Central memory CD8-positive, alpha-beta T cell (primary cell): ENCODE measurements at regions not wholly inside any gene's neighbourhood (a gene's known extent, or its start where the extent isn't known, plus 50 kb on each side); places are given as distances from the start of the nearest gene placed in this dataset.

Source experiments
- ATAC-seq: fragments of 150-1000 bp; cut with Tn5 transposase; replicated peaks from 2 replicates; pipeline ENCODE4 v1.10.0; 2022; ENCODE audit warnings: mild to moderate bottlenecking, moderate FRiP score, moderate number of reproducible peaks; ENCODE audit not compliant: poor library complexity, severe bottlenecking; ENCODE audit errors: extremely low read depth
- DNase-seq, 2 donors: peaks; one replicate each; pipeline ENCODE4 v3.0.0; 2021; ENCODE audit warnings: low spot score in 2 of 2
- H3K27ac Mint-ChIP-seq: one replicate; pipeline ENCODE4 v1.8.0; 2022; ENCODE audit warnings: low read depth, mild to moderate bottlenecking, moderate library complexity, mixed read lengths
- H3K27me3 Mint-ChIP-seq: one replicate; pipeline ENCODE4 v1.8.0; 2022; ENCODE audit warnings: mixed read lengths
- H3K36me3 Mint-ChIP-seq: one replicate; pipeline ENCODE4 v1.8.0; 2022; ENCODE audit warnings: mild to moderate bottlenecking, moderate library complexity, mixed read lengths; ENCODE audit not compliant: insufficient read depth
- H3K4me1 Mint-ChIP-seq: one replicate; pipeline ENCODE4 v1.8.0; 2022; ENCODE audit warnings: mixed read lengths
- H3K4me3 Mint-ChIP-seq: one replicate; pipeline ENCODE4 v1.8.0; 2022; ENCODE audit warnings: mild to moderate bottlenecking, moderate library complexity, mixed read lengths
- H3K9me3 Mint-ChIP-seq: one replicate; pipeline ENCODE4 v1.8.0; 2022; ENCODE audit warnings: mixed read lengths

DNA sequence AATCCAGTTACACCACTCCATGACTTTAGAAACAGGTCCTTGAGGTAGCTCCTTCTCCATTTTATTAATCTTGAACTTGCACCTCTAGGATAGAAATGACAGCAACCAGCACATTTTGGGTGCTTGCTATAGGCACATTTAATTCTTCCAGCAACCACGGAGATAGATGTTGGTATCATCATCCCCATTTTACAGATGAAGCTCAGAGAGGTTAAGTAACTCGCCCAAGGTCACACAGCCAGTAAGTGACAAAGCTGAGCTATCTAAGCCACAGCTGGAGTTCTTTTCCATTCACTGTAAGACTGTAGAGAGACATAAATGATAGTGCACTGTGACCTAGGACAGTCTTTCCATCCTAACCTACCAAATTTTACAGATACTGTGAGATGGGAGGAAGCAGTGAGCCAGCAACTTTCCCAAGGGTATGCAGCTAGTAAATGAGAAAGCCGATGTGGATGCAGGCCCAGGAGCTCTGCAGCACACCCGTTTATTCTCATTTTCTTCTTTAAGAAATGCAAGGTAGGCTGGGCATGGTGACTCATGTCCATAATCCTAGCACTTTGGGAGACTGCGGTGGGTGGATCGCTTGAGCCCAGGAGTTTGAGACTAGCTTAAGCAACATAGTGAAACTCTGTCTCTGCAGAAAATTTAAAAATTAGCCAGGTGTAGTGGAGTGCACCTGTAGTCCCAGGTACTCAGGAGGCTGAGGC lies 103.2 kb downstream of the TBX5 start:
- ATAC-seq (no peak), DNase-seq (no peak)
- Mint-ChIP-seq H3K9me3 (peaks cover 11% of the 10 kb centered on the region), H3K4me3 (no peak overlapping the region), H3K36me3 (no peaks in the 10 kb centered on the region), H3K27ac (no peak overlapping the region), H3K4me1 (no peaks in the 10 kb centered on the region), H3K27me3 (peaks cover 16% of the 10 kb centered on the region)

DNA sequence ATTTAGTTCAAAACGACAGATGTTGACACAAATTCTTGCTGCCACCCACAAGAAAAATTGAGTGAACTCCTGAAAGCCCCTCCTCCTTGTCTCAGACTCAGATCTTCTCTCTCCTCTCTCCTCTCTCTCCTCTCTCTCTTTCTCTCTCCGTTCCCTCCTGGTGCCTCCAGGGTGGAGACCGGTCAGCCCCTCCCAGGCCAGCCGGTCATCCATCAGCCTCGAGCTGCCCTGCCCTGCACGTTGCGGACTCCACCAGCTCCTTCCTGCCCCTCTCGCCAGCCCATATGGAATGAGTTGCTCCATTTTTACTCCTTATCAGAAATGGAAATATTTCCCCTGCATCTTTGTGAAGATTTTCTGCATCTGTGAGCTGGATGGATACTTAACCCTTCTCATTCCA lies 103.8 kb downstream of the TBX5 start:
- no peak for ATAC-seq
- H3K9me3 Mint-ChIP-seq: peaks cover 11% of the 10 kb centered on the region
- no peak for DNase-seq

DNA sequence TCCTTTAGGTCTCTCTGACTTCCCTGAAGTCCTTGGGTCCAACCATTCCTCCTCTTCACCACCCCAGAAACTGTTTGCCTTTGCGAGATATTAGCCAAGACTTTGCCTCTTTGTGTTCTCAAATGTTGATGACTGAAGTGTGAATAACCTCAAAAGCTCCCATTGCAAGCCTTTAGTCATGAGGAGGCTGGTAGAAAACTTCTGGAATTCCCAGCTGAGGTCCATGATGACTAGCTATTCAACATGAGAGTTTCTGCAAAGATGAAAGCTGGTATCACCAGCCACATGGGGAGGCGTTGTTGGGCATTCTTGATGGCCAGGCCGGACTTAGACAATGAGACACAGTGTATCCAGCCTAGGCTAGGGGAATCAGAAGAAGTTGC lies 111.7 kb downstream of the TBX5 start:
- Mint-ChIP-seq H3K36me3 (no peaks in the 10 kb centered on the region), H3K27ac (no peak overlapping the region), H3K27me3 (peaks cover 9% of the 10 kb centered on the region), H3K4me1 (no peaks in the 10 kb centered on the region), H3K4me3 (no peak overlapping the region), H3K9me3 (peaks cover 5% of the 10 kb centered on the region)
- no peak for ATAC-seq
- no peak for DNase-seq

More for the DNA sequence above, 103.8 kb downstream of the TBX5 start:
- Mint-ChIP-seq H3K36me3 (no peaks in the 10 kb centered on the region), H3K4me3 (no peak overlapping the region), H3K27ac (no peak overlapping the region), H3K27me3 (peaks cover 16% of the 10 kb centered on the region), H3K4me1 (no peaks in the 10 kb centered on the region)

DNA sequence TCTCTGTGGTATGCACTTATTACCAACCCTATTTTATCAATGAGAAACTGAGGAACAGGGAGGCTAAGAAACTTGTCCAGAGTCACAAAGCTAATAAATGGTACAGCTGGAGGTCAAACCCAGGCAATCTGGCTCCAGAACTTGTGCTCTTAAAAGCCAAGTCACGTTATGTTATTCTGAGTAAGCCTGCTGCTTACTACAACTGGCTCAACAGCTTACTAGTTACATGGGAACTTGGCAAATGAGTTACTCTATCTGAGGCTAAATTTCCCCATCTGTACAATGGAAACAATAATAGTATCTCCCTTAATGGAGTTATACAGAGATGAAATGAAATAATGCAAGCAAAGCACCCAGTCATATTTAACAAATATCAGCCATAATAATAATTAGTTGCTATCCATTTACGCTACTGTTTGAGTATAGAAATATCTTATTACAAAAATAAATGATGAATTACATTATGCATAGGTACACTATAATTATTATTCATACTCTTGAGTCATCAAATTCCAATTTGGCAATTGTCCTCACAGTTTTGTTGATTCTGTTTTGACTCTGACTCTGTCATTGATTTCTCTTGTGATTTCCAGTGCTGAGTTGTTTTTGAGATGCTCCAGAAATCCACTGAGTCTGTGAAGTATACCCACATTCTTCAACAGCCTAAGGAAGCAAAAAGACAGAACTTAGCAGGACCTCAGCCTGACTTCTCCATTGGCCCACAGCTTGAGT lies 112.2 kb downstream of the TBX5 start:
- H3K27ac Mint-ChIP-seq: no peak overlapping the region
- H3K36me3 Mint-ChIP-seq: no peaks in the 10 kb centered on the region
- peaks cover 5% of the 10 kb centered on the region for H3K9me3 Mint-ChIP-seq
- H3K4me1 Mint-ChIP-seq: no peaks in the 10 kb centered on the region
- no peak overlapping the region for H3K4me3 Mint-ChIP-seq
- peaks cover 9% of the 10 kb centered on the region for H3K27me3 Mint-ChIP-seq
- no peak for DNase-seq
- ATAC-seq: no peak

DNA sequence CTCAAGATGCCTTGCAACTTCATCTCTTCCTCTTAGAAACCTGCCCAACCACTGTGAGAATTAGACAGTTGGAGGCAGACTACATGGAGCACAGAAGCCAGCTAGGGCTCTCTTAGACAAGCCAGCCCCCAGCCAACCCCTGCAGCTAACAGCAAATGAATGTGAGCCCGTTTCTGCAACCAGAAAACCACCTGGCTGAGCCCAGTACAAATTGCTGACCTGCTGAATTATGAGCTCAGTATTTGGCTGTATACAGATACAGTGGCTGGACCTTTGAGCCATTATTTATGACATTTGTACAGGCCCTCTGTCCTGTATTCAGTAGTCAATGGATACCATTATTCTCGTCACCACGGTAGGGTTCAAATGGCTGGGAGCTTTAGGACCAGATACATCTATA lies 112.9 kb downstream of the TBX5 start:
- H3K9me3 Mint-ChIP-seq: peaks cover 5% of the 10 kb centered on the region
- no peaks in the 10 kb centered on the region for H3K4me1 Mint-ChIP-seq
- no peak for DNase-seq
- no peak overlapping the region for H3K4me3 Mint-ChIP-seq
- no peak overlapping the region for H3K27ac Mint-ChIP-seq
- H3K36me3 Mint-ChIP-seq: no peaks in the 10 kb centered on the region
- peaks cover 9% of the 10 kb centered on the region for H3K27me3 Mint-ChIP-seq
- ATAC-seq: no peak

DNA sequence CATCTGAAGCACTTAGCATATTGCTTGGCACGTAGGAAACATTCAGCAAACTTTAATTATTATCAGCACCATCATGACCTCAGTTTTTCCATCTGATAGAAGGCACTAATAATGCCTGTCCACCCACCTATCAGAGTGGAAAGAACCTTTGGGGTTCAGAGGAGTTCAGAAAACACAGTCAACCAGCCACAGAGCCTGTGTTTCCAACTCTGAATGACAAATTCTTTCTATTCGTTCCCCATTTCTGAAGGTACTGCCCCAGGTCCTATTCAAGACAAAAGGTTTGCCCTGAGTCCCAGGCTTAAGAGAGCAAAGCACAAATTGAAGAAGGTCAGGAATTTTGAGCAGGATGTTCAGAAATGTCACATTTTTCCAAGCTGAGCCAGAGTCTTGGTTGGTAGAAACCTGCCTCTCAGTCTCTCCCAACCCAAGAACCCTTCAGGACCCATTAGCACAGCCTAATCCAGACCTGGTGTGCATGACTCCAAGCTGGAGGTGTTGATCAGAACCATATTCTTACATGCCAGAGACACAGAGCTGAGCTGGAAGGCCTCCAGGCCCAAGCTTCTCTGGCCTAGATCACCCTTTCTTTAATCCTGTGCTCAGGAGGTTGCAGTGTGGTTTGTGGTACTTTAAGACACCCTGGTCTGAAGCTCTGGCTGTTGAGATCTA lies 114.4 kb downstream of the TBX5 start:
- H3K4me1 Mint-ChIP-seq: no peaks in the 10 kb centered on the region
- H3K9me3 Mint-ChIP-seq: peaks cover 5% of the 10 kb centered on the region
- no peak for ATAC-seq
- DNase-seq: no peak
- H3K27ac Mint-ChIP-seq: no peak overlapping the region
- H3K36me3 Mint-ChIP-seq: no peaks in the 10 kb centered on the region
- peaks cover 9% of the 10 kb centered on the region for H3K27me3 Mint-ChIP-seq
- no peak overlapping the region for H3K4me3 Mint-ChIP-seq

DNA sequence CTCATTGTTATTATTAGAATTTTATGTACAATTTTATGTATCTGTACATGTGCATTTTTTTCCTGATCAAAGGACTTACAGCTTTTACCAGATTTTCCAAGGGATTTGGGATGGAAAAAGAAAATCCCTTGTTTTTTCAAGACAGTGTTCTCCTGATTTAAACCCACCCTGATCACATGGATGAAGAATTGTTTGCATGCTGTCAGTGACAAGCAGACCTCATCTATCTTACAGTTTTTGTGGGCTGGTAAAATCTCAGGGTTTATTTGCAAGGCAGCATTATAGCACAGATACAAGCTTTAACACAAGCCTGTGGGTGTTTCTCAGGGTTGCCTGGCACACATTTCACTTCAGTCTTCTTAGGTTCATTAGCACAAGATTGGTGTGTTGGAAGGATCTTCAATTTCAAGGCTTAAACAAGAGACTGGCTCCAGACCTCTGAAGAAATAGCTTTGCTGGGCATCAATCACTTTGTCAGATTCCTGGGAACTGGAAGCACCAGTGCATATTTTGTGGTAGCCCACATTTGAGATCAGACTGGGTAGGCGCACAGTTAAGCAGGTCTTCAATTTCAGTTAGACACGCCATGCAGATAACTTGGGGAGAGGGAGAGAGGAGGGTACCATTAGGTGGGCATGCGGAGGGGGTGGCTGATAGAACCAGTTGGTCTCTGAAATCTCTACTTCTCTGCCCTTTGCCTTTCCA lies 118.0 kb downstream of the TBX5 start:
- H3K27me3 Mint-ChIP-seq: peaks cover under 1% of the 10 kb centered on the region
- H3K9me3 Mint-ChIP-seq: no peaks in the 10 kb centered on the region
- ATAC-seq: no peak
- no peaks in the 10 kb centered on the region for H3K4me1 Mint-ChIP-seq
- H3K36me3 Mint-ChIP-seq: no peaks in the 10 kb centered on the region
- H3K27ac Mint-ChIP-seq: no peak overlapping the region
- H3K4me3 Mint-ChIP-seq: no peak overlapping the region
- no peak for DNase-seq

DNA sequence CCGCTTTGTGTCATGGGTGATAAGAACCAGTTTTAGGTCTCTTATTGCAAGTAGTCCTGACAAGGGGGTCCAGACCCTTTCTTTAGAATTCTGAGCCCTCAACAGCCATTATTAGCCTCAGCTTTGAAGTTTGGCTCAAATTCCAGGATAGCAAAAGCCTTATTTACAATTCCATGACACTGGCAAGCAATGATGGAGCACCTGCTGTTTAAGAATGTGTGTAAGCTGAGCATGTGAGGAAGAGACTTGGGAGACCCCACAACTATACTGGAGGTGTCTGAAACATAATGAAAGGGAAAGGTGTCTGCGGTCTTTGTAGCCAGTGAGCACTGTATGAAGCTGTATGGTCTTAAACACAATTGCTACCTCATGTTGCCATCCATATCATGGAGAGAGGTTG lies 119.8 kb downstream of the TBX5 start:
- H3K4me3 Mint-ChIP-seq: no peak overlapping the region
- no peak for ATAC-seq
- DNase-seq: no peak
- H3K27me3 Mint-ChIP-seq: peaks cover 8% of the 10 kb centered on the region
- no peaks in the 10 kb centered on the region for H3K4me1 Mint-ChIP-seq
- no peaks in the 10 kb centered on the region for H3K36me3 Mint-ChIP-seq
- no peak overlapping the region for H3K27ac Mint-ChIP-seq
- H3K9me3 Mint-ChIP-seq: no peaks in the 10 kb centered on the region

DNA sequence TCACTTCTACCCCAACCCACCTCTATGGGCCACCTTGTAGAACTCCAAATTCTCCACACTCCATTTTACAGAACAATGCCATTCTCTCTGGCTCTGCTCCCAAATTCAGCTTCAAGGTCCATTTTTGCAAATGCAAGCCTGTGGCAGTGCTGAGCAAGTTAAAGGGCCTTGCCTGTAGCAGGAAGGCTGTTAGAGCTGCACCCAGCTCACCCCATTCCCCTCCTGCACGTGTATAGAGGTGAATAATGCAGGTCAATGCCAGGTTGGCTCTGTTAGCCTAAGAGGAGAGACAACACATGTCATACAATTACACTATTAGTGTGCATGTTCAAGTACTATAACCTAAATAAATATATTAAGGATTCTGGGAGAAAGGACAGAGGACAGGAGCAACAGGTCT lies 120.4 kb downstream of the TBX5 start:
- Mint-ChIP-seq H3K27ac (no peak overlapping the region), H3K4me3 (no peak overlapping the region)

DNA sequence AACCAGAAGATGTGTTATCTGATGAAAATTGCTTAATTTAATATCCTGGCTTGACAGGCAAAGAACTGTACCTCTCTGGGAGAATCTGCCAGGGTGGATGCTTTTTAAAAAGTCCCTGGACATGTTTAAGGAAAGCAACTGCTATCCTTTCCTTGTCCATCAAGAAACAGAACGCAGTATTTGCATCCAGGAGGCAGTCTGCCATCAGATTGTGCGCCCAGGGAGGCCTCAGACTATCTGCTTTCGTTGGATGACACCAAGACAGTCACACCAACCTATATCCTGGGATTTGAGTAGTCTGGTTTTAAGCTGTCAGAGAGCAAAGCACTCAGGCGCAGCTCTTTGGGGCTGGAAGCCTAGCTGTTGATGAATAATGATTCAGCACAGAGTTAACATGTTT lies 121.9 kb downstream of the TBX5 start:
- no peak overlapping the region for H3K27ac Mint-ChIP-seq
- ATAC-seq (no peak), DNase-seq (no peak)
- H3K4me1 Mint-ChIP-seq: no peaks in the 10 kb centered on the region
- no peaks in the 10 kb centered on the region for H3K9me3 Mint-ChIP-seq
- H3K27me3 Mint-ChIP-seq: peaks cover 8% of the 10 kb centered on the region
- no peak overlapping the region for H3K4me3 Mint-ChIP-seq
- no peaks in the 10 kb centered on the region for H3K36me3 Mint-ChIP-seq

More for the DNA sequence above, 120.4 kb downstream of the TBX5 start:
- H3K4me1 Mint-ChIP-seq: no peaks in the 10 kb centered on the region
- H3K36me3 Mint-ChIP-seq: no peaks in the 10 kb centered on the region
- ATAC-seq (no peak), DNase-seq (no peak)
- no peaks in the 10 kb centered on the region for H3K9me3 Mint-ChIP-seq
- H3K27me3 Mint-ChIP-seq: peaks cover 8% of the 10 kb centered on the region

DNA sequence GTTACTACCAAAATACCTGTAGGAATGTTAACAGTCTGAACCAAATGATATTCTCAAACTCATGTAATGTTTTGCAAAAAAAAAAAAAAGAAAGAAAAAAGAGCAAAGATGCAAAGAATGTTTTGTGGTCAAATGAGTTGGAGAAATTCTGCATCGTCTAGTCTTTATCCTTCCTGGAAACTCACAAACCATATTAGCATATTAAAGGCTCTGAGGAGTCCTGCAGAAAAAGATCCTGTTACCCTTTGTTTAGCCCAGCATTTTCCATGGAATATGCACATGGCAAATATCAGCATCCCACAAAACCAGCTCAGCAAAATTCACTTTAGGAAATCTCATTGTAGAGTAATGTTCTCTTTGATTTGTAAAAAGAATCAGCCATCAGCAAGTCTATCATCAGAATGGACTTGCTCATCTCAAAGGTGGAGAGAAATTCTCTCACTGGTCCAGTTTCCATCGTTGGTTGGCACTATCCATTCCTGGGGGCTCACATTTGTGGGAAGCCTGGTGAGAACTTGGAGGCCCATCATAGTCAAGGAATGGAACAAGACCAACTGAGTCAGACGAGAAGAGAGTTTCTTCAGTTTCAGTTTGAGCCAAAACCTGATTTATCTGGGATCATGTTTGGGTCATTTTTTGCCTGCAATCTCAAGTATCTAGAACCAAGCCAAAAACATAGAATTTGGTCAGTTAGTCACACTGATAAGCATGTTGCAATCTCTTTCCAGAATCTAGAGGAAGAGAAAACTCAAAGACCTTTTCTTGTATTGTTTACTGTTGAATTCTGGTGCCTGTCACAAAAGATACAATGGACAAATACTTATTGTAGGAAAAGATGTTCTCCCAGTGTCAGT lies 129.8 kb downstream of the TBX5 start:
- no peak for DNase-seq
- H3K9me3 Mint-ChIP-seq: no peaks in the 10 kb centered on the region
- H3K4me1 Mint-ChIP-seq: no peaks in the 10 kb centered on the region
- no peak overlapping the region for H3K27ac Mint-ChIP-seq
- H3K27me3 Mint-ChIP-seq: peaks cover 10% of the 10 kb centered on the region
- no peak overlapping the region for H3K4me3 Mint-ChIP-seq
- ATAC-seq: no peak
- H3K36me3 Mint-ChIP-seq: no peaks in the 10 kb centered on the region

DNA sequence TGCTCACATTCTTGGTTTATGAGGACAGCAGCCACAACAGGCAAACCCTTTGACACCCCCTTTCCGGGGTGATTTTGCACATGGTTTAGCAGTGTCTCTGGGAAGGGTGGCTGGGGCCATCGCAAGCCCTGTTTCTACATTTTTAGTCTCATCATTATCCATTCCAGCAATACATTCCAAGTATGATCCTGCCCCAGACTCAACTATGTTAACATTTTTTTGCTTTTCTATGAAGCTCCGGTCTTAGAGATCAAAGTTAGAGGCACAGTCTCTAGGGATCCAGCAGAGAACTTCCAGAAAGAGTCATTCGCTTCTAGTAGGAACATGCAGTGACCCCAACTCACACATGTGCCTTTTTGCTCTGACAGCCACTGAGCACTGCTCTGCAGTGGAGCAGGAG lies 130.9 kb downstream of the TBX5 start:
- H3K27me3 Mint-ChIP-seq: peaks cover 13% of the 10 kb centered on the region
- H3K36me3 Mint-ChIP-seq: no peaks in the 10 kb centered on the region
- no peak overlapping the region for H3K27ac Mint-ChIP-seq
- H3K4me3 Mint-ChIP-seq: no peak overlapping the region
- DNase-seq: no peak
- H3K4me1 Mint-ChIP-seq: no peaks in the 10 kb centered on the region
- no peaks in the 10 kb centered on the region for H3K9me3 Mint-ChIP-seq
- no peak for ATAC-seq
